ENCODE measurements at regions not wholly inside any gene's neighbourhood (a gene's known extent, or its start where the extent isn't known, plus 50 kb on each side); places are given as distances from the start of the nearest gene placed in this dataset.

DNA sequence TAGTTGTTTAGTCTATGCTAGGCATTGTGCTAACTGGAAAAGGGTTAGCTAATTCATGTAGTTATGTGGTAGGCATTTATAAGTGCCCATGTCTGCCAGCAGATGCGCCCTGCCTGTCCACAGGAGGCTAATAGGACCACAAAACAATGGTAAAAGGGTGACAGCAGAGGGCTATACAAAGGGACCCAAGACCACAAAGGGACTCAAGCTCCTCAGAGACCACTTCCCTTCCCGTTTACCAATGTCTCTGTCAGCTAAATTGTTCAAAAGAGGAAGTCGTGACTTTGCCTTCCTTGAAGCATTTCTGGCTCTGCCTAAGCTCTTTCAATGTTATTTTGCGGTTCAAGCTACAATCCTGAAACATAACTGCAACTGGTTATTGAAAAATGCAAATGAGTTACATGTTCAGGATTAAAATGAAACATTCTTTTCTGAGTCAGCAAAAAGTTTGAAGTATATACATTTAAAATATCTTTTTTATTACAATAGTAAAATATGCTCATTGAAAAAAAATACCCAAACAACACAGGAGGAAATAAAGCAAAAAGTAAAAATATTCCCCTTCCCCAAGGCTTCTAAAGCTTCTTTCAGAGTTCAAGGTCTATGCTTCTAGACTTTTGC lies 149.2 kb downstream of the MAF start:
- no peaks in the 10 kb centered on the region for H3K27me3 ChIP-seq
- no peaks in the 10 kb centered on the region for H3K9me3 ChIP-seq
- WGBS = 57% methylated on average over 4 of the region's 4 CpGs
- H3K4me3 ChIP-seq = no peak overlapping the region
- no peaks in the 10 kb centered on the region for H3K36me3 ChIP-seq
- TF ChIP-seq EP300 (IDR thresholded peaks at IDR 0.05) = no peak
- no peak for TF ChIP-seq POLR2AphosphoS5 (IDR thresholded peaks at IDR 0.05)
- TF ChIP-seq, protein P1, sequence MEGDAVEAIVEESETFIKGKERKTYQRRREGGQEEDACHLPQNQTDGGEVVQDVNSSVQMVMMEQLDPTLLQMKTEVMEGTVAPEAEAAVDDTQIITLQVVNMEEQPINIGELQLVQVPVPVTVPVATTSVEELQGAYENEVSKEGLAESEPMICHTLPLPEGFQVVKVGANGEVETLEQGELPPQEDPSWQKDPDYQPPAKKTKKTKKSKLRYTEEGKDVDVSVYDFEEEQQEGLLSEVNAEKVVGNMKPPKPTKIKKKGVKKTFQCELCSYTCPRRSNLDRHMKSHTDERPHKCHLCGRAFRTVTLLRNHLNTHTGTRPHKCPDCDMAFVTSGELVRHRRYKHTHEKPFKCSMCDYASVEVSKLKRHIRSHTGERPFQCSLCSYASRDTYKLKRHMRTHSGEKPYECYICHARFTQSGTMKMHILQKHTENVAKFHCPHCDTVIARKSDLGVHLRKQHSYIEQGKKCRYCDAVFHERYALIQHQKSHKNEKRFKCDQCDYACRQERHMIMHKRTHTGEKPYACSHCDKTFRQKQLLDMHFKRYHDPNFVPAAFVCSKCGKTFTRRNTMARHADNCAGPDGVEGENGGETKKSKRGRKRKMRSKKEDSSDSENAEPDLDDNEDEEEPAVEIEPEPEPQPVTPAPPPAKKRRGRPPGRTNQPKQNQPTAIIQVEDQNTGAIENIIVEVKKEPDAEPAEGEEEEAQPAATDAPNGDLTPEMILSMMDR (IDR thresholded peaks at IDR 0.05) = no peak
- TF ChIP-seq POLR2A (IDR thresholded peaks at IDR 0.05) = no peak
- H3K27ac ChIP-seq = peak overlapping the region; percentile 29
- no peaks in the 10 kb centered on the region for H3K4me1 ChIP-seq
- DNase-seq (ENCODE audit: low spot score in 2 of 2) = no peak

DNA sequence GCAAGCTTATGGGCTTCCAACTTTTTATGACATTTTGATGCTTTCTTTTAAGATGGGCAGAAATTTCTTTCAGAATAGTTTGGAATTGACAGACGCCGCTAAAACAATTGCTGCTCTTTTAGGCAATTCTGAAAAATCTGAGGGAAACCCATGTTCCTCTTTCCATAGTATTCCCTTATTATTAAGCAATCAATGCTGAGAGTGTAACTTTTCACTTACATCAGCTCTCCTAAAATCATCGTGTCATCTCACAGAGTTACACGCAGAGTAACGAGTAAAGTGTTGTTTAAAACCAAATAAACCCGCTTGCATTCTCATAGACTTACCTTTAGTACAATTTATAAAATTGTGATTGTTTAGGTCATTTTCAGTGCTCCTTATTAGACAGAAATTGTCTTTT lies 150.6 kb downstream of the MAF start:
- TF ChIP-seq EP300 (IDR thresholded peaks at IDR 0.05) = no peak
- TF ChIP-seq, protein P1 (IDR thresholded peaks at IDR 0.05) = no peak
- no peak for TF ChIP-seq POLR2A (IDR thresholded peaks at IDR 0.05)
- TF ChIP-seq POLR2AphosphoS5 (IDR thresholded peaks at IDR 0.05) = no peak
- 91% methylated on average over 6 of the region's 6 CpGs for WGBS
- no peaks in the 10 kb centered on the region for H3K9me3 ChIP-seq

DNA sequence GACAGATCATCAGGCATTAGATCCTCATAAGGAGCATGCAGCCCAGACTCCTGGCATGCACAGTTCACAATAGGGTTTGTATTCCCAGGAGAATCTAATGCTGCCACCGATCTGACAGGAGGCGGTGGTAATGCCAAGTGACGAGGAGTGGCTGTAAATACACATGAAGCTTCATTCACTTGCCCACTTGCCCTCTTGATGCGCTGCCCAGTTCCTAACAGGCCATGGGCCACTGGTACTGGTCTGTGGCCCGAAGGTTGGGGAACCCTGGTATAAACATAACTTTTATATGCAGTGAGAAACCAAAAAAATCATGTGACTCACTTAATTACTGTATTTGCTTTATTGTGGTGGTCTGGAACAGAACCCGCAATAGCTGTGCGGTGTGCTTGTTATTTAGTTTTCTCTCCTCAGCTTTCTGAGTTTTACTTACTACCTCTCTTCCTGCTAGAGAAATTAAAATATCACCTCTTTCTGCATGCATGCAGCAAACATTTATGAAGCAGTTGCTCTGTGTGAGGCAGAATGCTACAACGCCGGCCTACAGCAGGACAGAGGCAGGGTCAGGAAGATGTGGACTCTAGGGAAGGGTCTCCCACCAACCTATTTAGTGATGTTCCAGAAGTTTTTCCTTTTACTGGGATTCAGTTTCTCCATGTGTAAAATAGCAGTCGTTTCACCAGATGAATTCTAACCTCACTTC lies 151.3 kb downstream of the MAF start:
- no peaks in the 10 kb centered on the region for H3K36me3 ChIP-seq
- H3K9me3 ChIP-seq = no peaks in the 10 kb centered on the region
- no peak overlapping the region for H3K27ac ChIP-seq
- TF ChIP-seq EP300 (IDR thresholded peaks at IDR 0.05) (no peak), POLR2A (IDR thresholded peaks at IDR 0.05) (no peak), POLR2AphosphoS5 (IDR thresholded peaks at IDR 0.05) (no peak)
- TF ChIP-seq, protein P1 (IDR thresholded peaks at IDR 0.05) = no peak
- no peaks in the 10 kb centered on the region for H3K27me3 ChIP-seq
- no peak for DNase-seq (ENCODE audit: low spot score in 2 of 2)
- 88% methylated on average over 10 of the region's 10 CpGs for WGBS
- H3K4me3 ChIP-seq = no peak overlapping the region
- H3K4me1 ChIP-seq = no peaks in the 10 kb centered on the region

More for the DNA sequence above, 150.6 kb downstream of the MAF start:
- no peaks in the 10 kb centered on the region for H3K36me3 ChIP-seq
- no peak overlapping the region for H3K4me3 ChIP-seq
- no peak overlapping the region for H3K27ac ChIP-seq
- no peak for DNase-seq (ENCODE audit: low spot score in 2 of 2)
- H3K4me1 ChIP-seq = no peaks in the 10 kb centered on the region
- no peaks in the 10 kb centered on the region for H3K27me3 ChIP-seq

DNA sequence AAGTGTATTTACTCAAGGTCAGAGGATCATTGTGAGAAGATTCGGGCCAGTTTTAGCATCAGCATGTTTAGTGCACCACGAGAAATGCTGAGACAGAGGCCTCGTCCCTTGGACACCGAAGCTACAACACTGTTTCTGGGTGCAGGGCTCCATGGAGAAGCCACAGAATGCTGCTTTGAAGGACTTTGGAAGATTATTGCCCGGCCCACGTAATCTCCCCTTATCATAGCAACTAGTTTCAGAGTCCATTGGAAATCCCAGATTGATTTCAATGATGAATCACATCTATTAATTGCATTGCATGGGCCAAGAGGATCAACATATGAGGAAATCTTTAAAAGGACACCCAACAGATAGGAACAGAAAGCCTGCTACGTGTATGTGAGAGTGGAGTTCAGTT lies 156.0 kb downstream of the MAF start:
- Histone ChIP-seq H3K4me3 (no peak overlapping the region), H3K4me1 (no peaks in the 10 kb centered on the region), H3K27me3 (no peaks in the 10 kb centered on the region), H3K9me3 (no peaks in the 10 kb centered on the region), H3K27ac (no peak overlapping the region), H3K36me3 (no peaks in the 10 kb centered on the region)
- DNase-seq (ENCODE audit: low spot score in 2 of 2) = no peak
- WGBS = 89% methylated on average over 7 of the region's 7 CpGs
- TF ChIP-seq POLR2AphosphoS5 (IDR thresholded peaks at IDR 0.05) (no peak), EP300 (IDR thresholded peaks at IDR 0.05) (no peak), POLR2A (IDR thresholded peaks at IDR 0.05) (no peak)
- TF ChIP-seq, protein P1 (IDR thresholded peaks at IDR 0.05) = no peak

DNA sequence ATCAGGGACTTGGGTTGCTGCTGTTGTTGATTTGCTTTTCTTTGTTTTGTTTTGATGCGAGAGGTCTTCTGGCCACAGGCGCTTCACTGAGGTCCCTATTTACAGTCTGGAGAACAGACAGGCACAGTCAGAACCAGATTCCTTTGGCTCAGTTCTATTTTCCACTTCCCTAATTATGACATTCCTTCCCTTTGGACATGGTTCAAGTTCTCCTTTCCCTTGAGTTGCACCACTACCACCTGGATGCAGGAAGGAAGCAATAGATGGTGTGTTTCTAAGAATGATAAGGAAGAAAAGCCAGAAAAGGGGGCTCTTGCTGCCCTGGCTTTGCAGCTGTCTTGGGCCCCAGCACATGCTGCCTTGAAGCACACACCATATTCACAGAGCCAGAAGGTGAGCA lies 160.6 kb downstream of the MAF start:
- 78% methylated on average over 2 of the region's 2 CpGs for WGBS
- no peak overlapping the region for H3K4me3 ChIP-seq
- no peaks in the 10 kb centered on the region for H3K27me3 ChIP-seq
- peaks cover 13% of the 10 kb centered on the region for H3K4me1 ChIP-seq
- DNase-seq (ENCODE audit: low spot score in 2 of 2) = no peak
- TF ChIP-seq POLR2A (IDR thresholded peaks at IDR 0.05) (no peak), POLR2AphosphoS5 (IDR thresholded peaks at IDR 0.05) (no peak), EP300 (IDR thresholded peaks at IDR 0.05) (no peak)
- TF ChIP-seq, protein P1 (IDR thresholded peaks at IDR 0.05) = no peak
- H3K27ac ChIP-seq = no peak overlapping the region
- no peaks in the 10 kb centered on the region for H3K9me3 ChIP-seq
- H3K36me3 ChIP-seq = no peaks in the 10 kb centered on the region
